ENCODE measurements at regions not wholly inside any gene's neighbourhood (a gene's known extent, or its start where the extent isn't known, plus 50 kb on each side); places are given as distances from the start of the nearest gene placed in this dataset.
"Not testable (repeated sequence)": the region's sequence is repeated elsewhere in the genome, so short reads cannot be mapped to it uniquely, and the experiment has no call there.

DNA sequence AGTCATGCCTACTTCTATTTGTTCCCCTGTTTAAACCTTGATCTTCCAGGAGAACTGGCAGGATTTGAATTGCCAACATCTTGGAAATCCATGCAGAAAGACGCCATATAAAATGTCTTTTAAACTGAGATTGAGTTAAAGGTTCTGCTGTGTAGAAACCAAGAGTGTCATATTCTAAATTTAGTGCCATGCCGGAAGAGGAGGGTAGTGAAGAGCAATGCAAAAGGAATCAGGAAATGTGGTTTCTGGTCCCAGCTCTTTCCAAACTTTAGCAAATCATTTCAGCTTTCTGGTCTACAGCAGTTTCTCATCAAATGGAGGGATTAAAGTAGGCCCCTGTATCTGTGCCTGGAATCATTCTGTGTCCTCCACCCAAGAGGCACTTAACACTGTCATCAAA lies 85.7 kb downstream of the BTG1 start:
- no peak for DNase-seq

GRCh38 chr12:92058664-92059063 lies 87.0 kb downstream of the BTG1 start:
- no peak for DNase-seq

DNA sequence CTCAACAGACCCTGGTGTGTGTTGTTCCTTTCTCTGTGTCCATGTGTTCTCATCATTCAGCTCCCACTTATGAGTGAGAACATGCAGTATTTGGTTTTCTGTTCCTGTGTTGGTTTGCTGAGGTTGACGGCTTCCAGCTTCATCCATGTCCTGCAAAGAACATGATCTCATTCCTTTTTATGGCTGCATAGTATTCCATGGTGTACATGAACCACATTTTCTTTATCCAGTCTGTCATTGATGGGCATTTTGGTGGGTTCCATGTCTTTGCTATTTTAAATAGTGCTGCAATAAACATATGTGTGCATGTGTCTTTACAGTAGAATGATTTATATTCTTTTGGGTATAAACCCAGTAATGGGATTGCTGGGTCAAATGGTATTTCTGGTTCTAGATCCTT lies 88.9 kb downstream of the BTG1 start:
- DNase-seq, result not testable (repeated sequence)

DNA sequence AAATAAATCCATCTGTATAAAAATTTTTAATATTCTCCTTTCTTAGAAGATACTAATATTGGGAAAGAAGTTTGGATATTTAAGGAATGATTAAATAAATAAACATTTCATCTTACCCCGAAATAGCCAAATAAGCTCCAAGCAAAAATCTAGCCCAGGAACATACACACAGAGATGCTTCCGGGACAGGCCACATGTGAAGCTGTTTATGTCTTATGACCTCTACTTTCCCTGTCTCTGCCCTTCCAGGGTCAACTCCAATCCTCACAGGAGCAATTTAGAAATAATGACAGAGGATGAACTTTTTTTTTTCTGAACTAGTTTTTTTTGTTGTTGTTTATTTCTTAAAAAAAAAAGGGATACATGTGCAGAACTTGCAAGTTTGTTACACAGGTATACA lies 89.4 kb downstream of the BTG1 start:
- DNase-seq, result no peak

GRCh38 chr12:92055877-92056276 lies 89.8 kb downstream of the BTG1 start:
- DNase-seq, result no peak

GRCh38 chr12:92051441-92051840 lies 94.2 kb downstream of the BTG1 start:
- DNase-seq, result no peak

- no peak for DNase-seq
Measured at GRCh38 chr12:92049403-92049802, 96.2 kb downstream of the BTG1 start.

DNA sequence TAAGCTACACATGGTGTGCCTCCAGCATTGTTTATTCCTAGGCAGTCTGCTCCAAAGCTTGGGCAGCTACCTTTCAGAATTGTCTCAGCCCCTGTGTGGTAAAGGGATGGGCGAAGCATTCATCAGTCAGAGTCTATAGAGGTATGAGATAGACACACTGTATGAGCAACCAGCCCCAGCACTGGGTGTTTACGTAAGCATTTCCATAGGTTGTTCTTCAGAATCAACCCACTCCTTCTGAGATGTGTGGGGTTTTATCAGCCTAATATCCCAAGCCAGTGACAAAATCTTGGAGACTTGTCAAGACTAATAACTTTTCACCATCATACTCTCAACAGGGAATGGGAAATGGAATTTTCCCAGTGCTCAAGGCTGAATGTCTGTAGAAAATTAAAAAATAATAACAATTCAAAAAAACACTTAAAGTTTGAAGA lies 98.2 kb downstream of the BTG1 start:
- no peak for DNase-seq

DNA sequence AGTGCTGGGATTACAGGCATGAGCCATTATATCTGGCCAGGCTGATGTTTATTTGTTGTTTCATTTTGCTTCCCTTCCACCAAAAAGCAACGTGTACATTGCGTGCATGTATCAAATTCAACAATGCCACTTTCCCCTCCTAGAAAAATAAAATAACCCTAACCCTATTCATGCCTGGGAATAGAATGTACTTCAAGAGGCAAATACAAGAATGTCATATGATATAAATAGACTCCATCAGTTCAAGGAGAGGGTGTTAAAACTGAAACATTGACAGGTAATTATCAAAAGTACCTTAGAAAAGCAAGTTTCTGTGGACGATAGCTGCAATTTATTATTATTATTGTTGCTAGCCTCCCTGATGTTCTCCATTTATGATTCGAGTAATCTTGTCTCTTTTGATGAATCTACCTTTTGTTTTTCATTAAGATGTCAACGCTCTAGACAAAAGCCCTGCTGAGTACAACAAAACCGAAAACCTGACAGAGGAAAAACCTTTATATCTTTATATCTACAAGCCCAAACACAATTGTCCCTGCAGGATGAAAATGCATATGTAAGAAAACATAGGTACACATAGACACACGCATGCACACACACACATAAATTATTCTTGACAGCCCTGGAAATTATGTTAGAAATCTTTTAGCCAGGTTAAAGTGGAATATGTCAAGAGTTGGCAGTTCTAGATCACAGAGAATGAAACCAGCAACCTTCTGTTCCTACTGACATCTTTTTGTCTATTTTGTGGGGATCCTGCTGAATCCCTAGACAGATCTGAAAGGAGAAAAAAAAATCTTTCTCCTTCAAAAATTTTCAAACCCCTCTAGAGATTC lies 98.9 kb downstream of the BTG1 start:
- DNase-seq, result no peak

DNA sequence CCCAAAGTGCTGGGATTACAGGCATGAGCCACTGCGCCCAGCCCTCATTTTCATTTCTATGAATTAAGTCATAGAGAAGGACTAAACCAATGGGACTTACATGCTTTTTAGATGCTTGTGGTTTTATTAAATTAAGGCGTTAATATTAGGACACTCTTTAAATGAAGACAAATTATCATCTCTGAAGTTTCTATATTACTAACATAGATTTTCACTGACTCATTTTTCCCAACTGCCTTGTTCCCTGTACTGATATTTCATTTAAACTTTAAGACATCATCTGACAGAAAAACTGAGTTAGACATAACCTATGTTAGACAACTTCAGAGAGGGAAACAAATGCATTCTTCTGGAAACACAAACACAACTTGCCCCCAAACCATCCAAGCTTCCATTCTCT lies 99.8 kb downstream of the BTG1 start:
- no peak for DNase-seq

GRCh38 chr12:92044435-92044834 lies 101.2 kb downstream of the BTG1 start:
- DNase-seq, result no peak

DNA sequence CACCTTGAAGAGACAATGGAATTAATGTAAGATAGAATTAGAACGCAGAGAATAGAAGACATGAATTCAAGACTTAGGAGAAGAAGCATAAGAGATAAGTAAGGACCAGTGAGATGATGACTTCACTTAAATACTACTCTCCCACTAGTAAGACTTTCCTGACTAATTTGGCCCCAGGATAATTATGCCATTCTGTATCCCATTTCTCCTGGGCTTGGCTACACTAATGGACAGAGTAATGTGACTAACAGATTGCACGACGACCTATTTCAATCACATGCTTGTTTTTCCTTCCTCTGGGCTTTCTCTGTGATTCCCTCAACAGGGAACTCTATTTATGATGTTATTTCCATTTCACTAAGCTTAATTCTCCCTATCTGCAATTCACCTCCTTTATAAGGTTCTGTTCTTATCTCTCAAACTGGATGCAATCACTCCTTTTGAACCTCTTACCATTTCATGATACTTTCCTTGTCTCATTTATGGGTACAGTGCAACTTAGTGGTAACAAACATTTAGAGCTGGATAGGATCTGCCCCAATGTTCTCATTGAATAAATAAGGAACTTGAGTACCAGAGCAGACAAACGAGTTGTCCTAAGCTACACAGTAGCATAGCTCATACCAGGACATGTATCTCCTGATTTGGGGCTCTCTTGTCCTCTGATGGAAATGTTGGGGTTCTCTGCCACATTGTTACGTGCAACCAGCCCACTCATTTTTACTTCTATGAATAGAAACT lies 102.7 kb downstream of the BTG1 start:
- no peak for DNase-seq

GRCh38 chr12:92041742-92042141 lies 103.9 kb downstream of the BTG1 start:
- DNase-seq, result no peak

DNA sequence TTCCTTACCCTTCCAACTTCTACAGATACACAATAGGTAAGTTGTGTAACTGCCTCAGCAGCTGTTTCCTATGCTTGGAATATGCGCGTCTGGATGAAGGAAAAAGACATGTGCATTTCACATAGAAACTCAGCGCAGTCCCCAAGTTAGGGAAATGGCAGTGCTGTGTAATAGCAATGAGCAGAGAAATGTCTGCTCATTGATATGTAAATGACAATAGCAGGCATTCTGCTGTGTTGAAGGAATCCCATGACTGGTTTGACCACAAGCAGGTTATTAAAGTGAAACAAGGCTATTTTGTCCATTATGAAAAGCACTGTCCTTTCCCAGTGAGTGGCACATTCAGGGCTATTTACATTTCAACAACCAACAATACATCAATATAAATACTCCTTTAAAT lies 106.6 kb downstream of the BTG1 start:
- no peak for DNase-seq

GRCh38 chr12:92038476-92038875 lies 107.2 kb downstream of the BTG1 start:
- DNase-seq, result no peak

DNA sequence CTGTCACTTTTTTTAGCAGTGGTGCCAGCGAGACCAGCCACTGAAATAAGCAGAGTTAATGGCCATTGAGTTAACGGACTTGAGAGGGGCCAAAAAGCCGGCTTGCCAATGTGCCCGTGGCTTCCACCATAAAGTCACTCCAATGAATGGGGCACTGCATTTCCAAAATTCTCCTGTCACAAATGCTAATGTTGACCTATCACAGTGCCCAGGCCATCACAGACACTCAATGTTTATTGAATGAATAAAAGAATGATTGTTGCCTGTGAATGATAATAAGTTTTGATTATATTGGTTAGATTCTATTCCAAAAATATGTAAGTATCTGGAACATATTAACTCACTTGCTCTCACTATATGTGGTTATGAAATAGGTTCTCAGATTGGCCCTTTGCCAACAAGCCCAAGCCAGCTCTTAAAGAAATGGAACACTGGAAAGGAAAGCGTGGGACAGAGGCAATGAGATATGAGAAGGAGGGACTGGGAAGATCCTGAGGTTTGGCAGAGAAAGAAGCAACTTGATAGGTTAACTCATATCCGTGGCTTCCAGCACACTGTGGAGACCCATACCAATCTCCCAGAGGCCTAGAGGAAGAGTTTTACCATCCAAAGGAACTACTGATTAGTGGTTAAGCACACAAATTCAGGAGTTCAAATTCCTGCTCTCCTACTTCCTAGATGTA lies 108.7 kb downstream of the BTG1 start:
- DNase-seq, result no peak

GRCh38 chr12:92036061-92036620 lies 109.5 kb downstream of the BTG1 start:
- DNase-seq, result no peak

DNA sequence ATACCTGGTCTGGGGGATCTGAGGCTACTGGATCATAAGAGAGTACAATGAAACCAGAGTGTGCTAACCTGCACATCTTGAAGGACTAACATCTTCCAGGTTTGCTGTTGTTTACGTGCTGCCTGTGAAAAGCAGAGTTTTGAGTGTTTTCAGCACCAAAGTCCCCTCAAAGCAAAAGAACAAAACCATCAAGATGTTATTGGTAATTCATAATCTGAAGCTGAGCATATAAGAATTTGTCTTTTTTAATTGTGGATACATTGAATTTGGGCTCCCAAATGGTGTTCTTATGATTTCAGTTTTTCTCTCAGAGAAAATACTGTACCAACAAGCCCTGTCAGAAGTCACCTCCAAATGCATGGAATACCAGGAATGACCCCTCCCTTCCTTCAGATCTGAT lies 110.2 kb downstream of the BTG1 start:
- no peak for DNase-seq

- DNase-seq, result peak; percentile 83 to 91
Measured at GRCh38 chr12:92034858-92035401, 110.7 kb downstream of the BTG1 start.

- no peak for DNase-seq
Measured at GRCh38 chr12:92034083-92034482, 111.6 kb downstream of the BTG1 start.

- no peak for DNase-seq
Measured at GRCh38 chr12:92032965-92033364, 112.7 kb downstream of the BTG1 start.

DNA sequence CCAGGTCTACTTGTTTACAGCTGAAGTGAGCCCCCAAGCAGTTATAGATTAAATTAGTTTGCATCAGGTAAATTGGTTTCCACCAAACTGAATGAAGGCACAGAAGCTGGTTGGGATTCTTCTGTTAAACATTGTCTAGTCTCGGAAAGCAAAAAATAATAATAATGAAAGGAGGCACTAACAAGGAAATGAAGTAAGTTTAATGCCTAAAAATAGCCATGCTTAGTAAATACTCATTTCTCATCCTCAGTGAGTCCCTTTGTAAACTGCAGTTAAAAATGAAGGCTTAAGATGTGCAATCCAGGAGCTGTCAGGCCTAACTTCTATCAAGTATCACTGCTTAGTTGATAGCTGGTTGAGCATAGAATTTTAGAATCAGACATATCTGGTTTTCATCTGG lies 113.5 kb downstream of the BTG1 start:
- no peak for DNase-seq

- no peak for DNase-seq
Measured at GRCh38 chr12:92030618-92031017, 115.0 kb downstream of the BTG1 start.
